ENCODE measurements at regions not wholly inside any gene's neighbourhood (a gene's known extent, or its start where the extent isn't known, plus 50 kb on each side); places are given as distances from the start of the nearest gene placed in this dataset.

GRCh38 chr13:106680796-106681472 is 113.0 kb upstream of the ARGLU1 start:
- TF ChIP-seq EZH2 (IDR thresholded peaks at IDR 0.05) (no peak), POLR2AphosphoS5 (IDR thresholded peaks at IDR 0.05; ENCODE audit: borderline replicate concordance, low read depth, low read length) (no peak), FOXP2 (optimal IDR thresholded peaks at IDR 0.05; ENCODE audit: control extremely low read depth, extremely low read length, insufficient read depth) (no peak)

Measured in SK-N-MC (cell line).